ENCODE measurements at regions not wholly inside any gene's neighbourhood (a gene's known extent, or its start where the extent isn't known, plus 50 kb on each side); places are given as distances from the start of the nearest gene placed in this dataset.
A peak's percentile ranks its signal among the peaks of the same experiment; 100 is the strongest.
"Not testable (repeated sequence)": the region's sequence is repeated elsewhere in the genome, so short reads cannot be mapped to it uniquely, and the experiment has no call there.

DNA sequence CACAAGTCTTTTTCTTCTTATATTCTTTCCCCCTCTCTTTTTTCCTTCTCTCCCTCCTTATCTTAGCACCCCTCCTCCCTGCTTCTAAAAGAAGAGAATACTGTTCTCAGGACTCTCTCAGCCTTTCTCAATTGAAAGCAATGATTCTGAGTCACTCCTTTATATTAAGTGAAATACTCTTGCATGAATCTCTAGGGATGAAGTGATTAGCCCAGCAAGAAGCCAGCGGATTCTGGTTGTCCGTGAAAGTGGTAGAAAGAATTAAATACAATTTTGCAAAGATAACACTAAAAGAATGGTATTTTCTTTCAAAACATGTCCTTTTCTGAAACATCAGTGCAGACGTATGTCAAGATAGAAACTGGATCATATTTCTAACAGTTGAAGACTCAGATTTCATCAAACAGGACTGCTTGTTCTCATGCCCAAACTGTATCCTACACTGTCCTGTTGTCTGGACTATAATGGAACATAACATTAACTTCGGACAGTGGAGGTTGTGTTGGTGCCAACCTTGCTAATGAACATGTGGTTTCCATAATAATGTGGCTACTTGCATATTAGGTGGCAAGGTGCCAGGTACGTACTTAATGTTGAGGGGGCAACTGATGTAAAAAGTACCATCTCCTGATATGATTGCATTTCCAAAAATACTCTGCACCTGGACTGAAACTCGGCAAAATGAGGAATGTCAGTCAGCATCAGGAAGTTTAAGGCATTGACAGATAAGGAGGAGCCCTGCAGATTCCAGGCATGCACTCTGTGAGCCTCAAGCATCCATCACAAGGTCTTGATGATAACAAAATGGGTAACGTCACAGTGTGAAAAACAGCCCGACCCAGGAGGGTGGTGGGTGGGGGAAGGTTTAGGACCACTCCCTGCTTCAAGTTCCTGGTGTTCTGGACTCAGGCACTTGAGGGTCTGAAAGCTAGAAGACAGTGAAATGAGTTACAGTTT is 357.2 kb downstream of the DLEU7 start:
- Histone ChIP-seq H3K79me2 (ENCODE audit: insufficient read depth, low read length) (no peaks in the 10 kb centered on the region), H3K4me2 (ENCODE audit: insufficient read depth, low read length) (no peak overlapping the region), H3K36me3 (ENCODE audit: insufficient read depth, low read length) (no peaks in the 10 kb centered on the region), H3K4me1 (ENCODE audit: insufficient read depth, low read length) (no peaks in the 10 kb centered on the region), H3K9ac (ENCODE audit: low read depth, low read length) (no peak overlapping the region), H3K27ac (ENCODE audit: low read length) (no peak overlapping the region), H4K20me1 (ENCODE audit: insufficient read depth, low read length) (no peaks in the 10 kb centered on the region), H3K27me3 (ENCODE audit: insufficient read depth, low read length, poor library complexity) (no peaks in the 10 kb centered on the region), H3K9me3 (ENCODE audit: insufficient read depth, low read length, severe bottlenecking) (no peaks in the 10 kb centered on the region), H2AFZ (ENCODE audit: low read depth, low read length) (no peak overlapping the region), H3K4me3 (ENCODE audit: low read depth in 1 of 2, low read length in 2 of 2) (no peak overlapping the region)
- ATAC-seq (ENCODE audit: insufficient read depth, low read depth) (no peak), DNase-seq (no peak)
- no peak for TF ChIP-seq EZH2 (IDR thresholded peaks at IDR 0.05; ENCODE audit: borderline replicate concordance, low read depth, low read length, severe bottlenecking)
- TF ChIP-seq, protein P1, sequence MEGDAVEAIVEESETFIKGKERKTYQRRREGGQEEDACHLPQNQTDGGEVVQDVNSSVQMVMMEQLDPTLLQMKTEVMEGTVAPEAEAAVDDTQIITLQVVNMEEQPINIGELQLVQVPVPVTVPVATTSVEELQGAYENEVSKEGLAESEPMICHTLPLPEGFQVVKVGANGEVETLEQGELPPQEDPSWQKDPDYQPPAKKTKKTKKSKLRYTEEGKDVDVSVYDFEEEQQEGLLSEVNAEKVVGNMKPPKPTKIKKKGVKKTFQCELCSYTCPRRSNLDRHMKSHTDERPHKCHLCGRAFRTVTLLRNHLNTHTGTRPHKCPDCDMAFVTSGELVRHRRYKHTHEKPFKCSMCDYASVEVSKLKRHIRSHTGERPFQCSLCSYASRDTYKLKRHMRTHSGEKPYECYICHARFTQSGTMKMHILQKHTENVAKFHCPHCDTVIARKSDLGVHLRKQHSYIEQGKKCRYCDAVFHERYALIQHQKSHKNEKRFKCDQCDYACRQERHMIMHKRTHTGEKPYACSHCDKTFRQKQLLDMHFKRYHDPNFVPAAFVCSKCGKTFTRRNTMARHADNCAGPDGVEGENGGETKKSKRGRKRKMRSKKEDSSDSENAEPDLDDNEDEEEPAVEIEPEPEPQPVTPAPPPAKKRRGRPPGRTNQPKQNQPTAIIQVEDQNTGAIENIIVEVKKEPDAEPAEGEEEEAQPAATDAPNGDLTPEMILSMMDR (IDR thresholded peaks at IDR 0.05; ENCODE audit: borderline replicate concordance, extremely low read depth, low read length, poor library complexity, severe bottlenecking) = no peak

DNA sequence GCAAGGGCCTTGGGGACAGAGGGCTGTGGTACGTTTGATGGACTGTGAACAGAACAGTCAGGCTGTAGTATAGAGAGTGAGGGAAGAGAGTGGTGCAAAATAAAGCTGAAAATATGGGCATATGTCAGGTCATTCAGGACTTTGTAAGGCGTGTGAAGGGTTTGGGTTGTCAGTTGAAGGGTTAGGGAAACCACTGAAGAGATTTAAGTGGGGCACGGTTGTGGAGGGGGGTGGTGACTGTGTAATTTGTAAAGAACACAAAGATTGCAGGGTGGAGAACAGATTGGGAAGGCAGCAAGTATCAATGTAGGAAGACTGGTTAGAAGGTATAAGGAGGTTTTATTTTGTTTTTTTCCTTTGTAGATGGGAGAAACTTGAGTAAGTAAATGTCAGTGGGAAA is 349.8 kb downstream of the DLEU7 start:
- Histone ChIP-seq H3K9ac (ENCODE audit: low read depth, low read length) (peak overlapping the region; percentile 16), H3K79me2 (ENCODE audit: insufficient read depth, low read length) (no peaks in the 10 kb centered on the region), H3K4me2 (ENCODE audit: insufficient read depth, low read length) (peak overlapping the region; percentile 45), H3K36me3 (ENCODE audit: insufficient read depth, low read length) (no peaks in the 10 kb centered on the region), H3K27me3 (ENCODE audit: insufficient read depth, low read length, poor library complexity) (no peaks in the 10 kb centered on the region), H3K4me3 (ENCODE audit: low read depth in 1 of 2, low read length in 2 of 2) (no peak overlapping the region), H4K20me1 (ENCODE audit: insufficient read depth, low read length) (no peaks in the 10 kb centered on the region), H3K27ac (ENCODE audit: low read length) (peak overlapping the region; percentile 69), H2AFZ (ENCODE audit: low read depth, low read length) (peak overlapping the region; percentile 3), H3K9me3 (ENCODE audit: insufficient read depth, low read length, severe bottlenecking) (no peaks in the 10 kb centered on the region), H3K4me1 (ENCODE audit: insufficient read depth, low read length) (peaks cover 28% of the 10 kb centered on the region)
- peak; percentile 52 for DNase-seq
- peak; percentile 72 for ATAC-seq (ENCODE audit: insufficient read depth, low read depth)
- no peak for TF ChIP-seq EZH2 (IDR thresholded peaks at IDR 0.05; ENCODE audit: borderline replicate concordance, low read depth, low read length, severe bottlenecking)
- TF ChIP-seq, protein P1 (IDR thresholded peaks at IDR 0.05; ENCODE audit: borderline replicate concordance, extremely low read depth, low read length, poor library complexity, severe bottlenecking) = no peak

DNA sequence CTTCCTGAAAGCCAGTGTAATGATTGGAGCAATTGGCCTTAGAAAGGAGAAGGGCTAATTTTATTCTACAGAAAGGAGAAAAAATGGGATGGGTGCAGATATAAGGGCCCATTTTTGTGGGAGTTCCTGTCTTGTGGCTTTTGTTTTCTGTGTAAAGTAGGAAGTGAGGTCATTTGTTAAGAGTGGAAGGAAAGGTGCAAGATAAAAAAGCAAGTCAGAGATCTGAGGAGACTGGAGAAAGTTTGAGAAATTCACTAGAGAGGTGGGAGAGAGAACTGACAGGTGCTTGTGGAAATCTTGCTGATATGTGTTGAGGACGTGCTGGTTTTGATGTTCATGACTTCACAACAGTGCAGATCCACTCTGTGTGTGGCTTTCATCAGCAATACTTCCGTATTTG is 349.4 kb downstream of the DLEU7 start:
- H3K9me3 ChIP-seq (ENCODE audit: insufficient read depth, low read length, severe bottlenecking) = no peaks in the 10 kb centered on the region

DNA sequence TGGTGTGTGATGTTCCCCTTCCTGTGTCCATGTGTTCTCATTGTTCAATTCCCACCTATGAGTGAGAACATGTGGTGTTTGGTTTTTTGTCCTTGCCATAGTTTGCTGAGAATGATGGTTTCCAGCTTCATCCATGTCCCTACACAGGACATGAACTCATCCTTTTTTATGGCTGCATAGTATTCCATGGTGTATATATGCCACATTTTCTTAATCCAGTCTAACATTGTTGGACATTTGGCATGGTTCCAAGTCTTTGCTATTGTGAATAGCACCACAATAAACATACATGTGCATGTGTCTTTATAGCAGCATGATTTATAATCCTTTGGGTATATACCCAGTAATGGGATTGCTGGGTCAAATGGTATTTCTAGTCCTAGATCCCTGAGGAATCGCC is 340.3 kb downstream of the DLEU7 start:
- not testable (repeated sequence) for H3K36me3 ChIP-seq (ENCODE audit: insufficient read depth, low read length); ATAC-seq (ENCODE audit: insufficient read depth, low read depth); H3K27me3 ChIP-seq (ENCODE audit: insufficient read depth, low read length, poor library complexity); H3K4me1 ChIP-seq (ENCODE audit: insufficient read depth, low read length); H3K27ac ChIP-seq (ENCODE audit: low read length); H3K9ac ChIP-seq (ENCODE audit: low read depth, low read length); H3K9me3 ChIP-seq (ENCODE audit: insufficient read depth, low read length, severe bottlenecking); H2AFZ ChIP-seq (ENCODE audit: low read depth, low read length); DNase-seq; H4K20me1 ChIP-seq (ENCODE audit: insufficient read depth, low read length); H3K79me2 ChIP-seq (ENCODE audit: insufficient read depth, low read length); H3K4me2 ChIP-seq (ENCODE audit: insufficient read depth, low read length); H3K4me3 ChIP-seq (ENCODE audit: low read depth in 1 of 2, low read length in 2 of 2)

More for the DNA sequence above, 349.4 kb downstream of the DLEU7 start:
- TF ChIP-seq EZH2 (IDR thresholded peaks at IDR 0.05; ENCODE audit: borderline replicate concordance, low read depth, low read length, severe bottlenecking) = no peak
- TF ChIP-seq, protein P1 (IDR thresholded peaks at IDR 0.05; ENCODE audit: borderline replicate concordance, extremely low read depth, low read length, poor library complexity, severe bottlenecking) = no peak
- Histone ChIP-seq H3K4me2 (ENCODE audit: insufficient read depth, low read length) (peak overlapping the region; percentile 45), H3K4me1 (ENCODE audit: insufficient read depth, low read length) (peaks cover 28% of the 10 kb centered on the region), H3K79me2 (ENCODE audit: insufficient read depth, low read length) (no peaks in the 10 kb centered on the region), H3K36me3 (ENCODE audit: insufficient read depth, low read length) (no peaks in the 10 kb centered on the region), H2AFZ (ENCODE audit: low read depth, low read length) (peak overlapping the region; percentile 3), H3K9ac (ENCODE audit: low read depth, low read length) (peak overlapping the region; percentile 16), H4K20me1 (ENCODE audit: insufficient read depth, low read length) (no peaks in the 10 kb centered on the region), H3K27ac (ENCODE audit: low read length) (peak overlapping the region; percentile 69), H3K4me3 (ENCODE audit: low read depth in 1 of 2, low read length in 2 of 2) (no peak overlapping the region; a peak in 1 of 4 replicates), H3K27me3 (ENCODE audit: insufficient read depth, low read length, poor library complexity) (no peaks in the 10 kb centered on the region)
- DNase-seq = peak; percentile 41
- ATAC-seq (ENCODE audit: insufficient read depth, low read depth) = peak; percentile 87
